Ovary (tissue), 3 donors: ENCODE measurements at regions not wholly inside any gene's neighbourhood (a gene's known extent, or its start where the extent isn't known, plus 50 kb on each side); places are given as distances from the start of the nearest gene placed in this dataset.

Experiments used
- POLR2A ChIP-seq: fragments of 450-650 bp; IDR thresholded peaks from one replicate; pipeline ENCODE4 v1.6.1; 2017; ENCODE audit warnings: antibody characterized with exemption, mild to moderate bottlenecking, moderate library complexity
- TF ChIP-seq, protein P1 (sequence below), 3 donors: fragments of 450-650 bp in 2 of 3; fragments of 200-600 bp in 1 of 3; IDR thresholded peaks; one replicate each; pipeline versions ENCODE4 v1.5.1 to v1.8.0; 2016 to 2022; ENCODE audit warnings: antibody characterized with exemption in 3 of 3, mild to moderate bottlenecking in 1 of 3
- donor health status: DM: no; HTN: no; CAD: no.

- TF ChIP-seq, protein P1, sequence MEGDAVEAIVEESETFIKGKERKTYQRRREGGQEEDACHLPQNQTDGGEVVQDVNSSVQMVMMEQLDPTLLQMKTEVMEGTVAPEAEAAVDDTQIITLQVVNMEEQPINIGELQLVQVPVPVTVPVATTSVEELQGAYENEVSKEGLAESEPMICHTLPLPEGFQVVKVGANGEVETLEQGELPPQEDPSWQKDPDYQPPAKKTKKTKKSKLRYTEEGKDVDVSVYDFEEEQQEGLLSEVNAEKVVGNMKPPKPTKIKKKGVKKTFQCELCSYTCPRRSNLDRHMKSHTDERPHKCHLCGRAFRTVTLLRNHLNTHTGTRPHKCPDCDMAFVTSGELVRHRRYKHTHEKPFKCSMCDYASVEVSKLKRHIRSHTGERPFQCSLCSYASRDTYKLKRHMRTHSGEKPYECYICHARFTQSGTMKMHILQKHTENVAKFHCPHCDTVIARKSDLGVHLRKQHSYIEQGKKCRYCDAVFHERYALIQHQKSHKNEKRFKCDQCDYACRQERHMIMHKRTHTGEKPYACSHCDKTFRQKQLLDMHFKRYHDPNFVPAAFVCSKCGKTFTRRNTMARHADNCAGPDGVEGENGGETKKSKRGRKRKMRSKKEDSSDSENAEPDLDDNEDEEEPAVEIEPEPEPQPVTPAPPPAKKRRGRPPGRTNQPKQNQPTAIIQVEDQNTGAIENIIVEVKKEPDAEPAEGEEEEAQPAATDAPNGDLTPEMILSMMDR (IDR thresholded peaks at IDR 0.05), result no peak
- TF ChIP-seq POLR2A, result no peak
Measured at GRCh38 chrX:69080855-69081465, 84.3 kb downstream of the PJA1 start.
